Activated CD8-positive, alpha-beta T cell treated with anti-CD3 and anti-CD28 coated beads for 36 hours (primary cell): ENCODE measurements at regions not wholly inside any gene's neighbourhood (a gene's known extent, or its start where the extent isn't known, plus 50 kb on each side); places are given as distances from the start of the nearest gene placed in this dataset.
A peak's percentile ranks its signal among the peaks of the same experiment; 100 is the strongest.
"Not testable (repeated sequence)": the region's sequence is repeated elsewhere in the genome, so short reads cannot be mapped to it uniquely, and the experiment has no call there.

ENCODE experiments used
- ATAC-seq: fragments of 200-7000 bp; cut with Tn5 transposase; one replicate; pipeline ENCODE4 v1.10.0; 2021; ENCODE audit warnings: mild to moderate bottlenecking, moderate library complexity
- CTCF ChIA-PET: fragments of 350-600 bp; sonication (Branson Sonifier 250); formaldehyde crosslinking; loops from one replicate; lab custom pipeline; 2021; ENCODE audit warnings: antibody characterized with exemption; lab: Charles Lee
- POLR2A ChIA-PET: fragments of 350-600 bp; sonication (Branson Sonifier 250); formaldehyde crosslinking; loops from one replicate; lab custom pipeline; 2021; ENCODE audit warnings: antibody characterized with exemption; lab: Charles Lee
- DNase-seq: peaks from one replicate; pipeline ENCODE4 v3.0.0-alpha.2; 2020
- H3K27ac Mint-ChIP-seq: one replicate; pipeline ENCODE4 v1.8.0; 2021; ENCODE audit warnings: mild to moderate bottlenecking, mixed read lengths
- H3K27me3 Mint-ChIP-seq: one replicate; pipeline ENCODE4 v1.8.0; 2021; ENCODE audit warnings: mixed read lengths
- H3K36me3 Mint-ChIP-seq: one replicate; pipeline ENCODE4 v1.8.0; 2021; ENCODE audit warnings: low read depth, mixed read lengths
- H3K4me1 Mint-ChIP-seq: one replicate; pipeline ENCODE4 v1.8.0; 2021; ENCODE audit warnings: low read depth, mixed read lengths
- H3K4me3 Mint-ChIP-seq: one replicate; pipeline ENCODE4 v1.8.0; 2021; ENCODE audit warnings: mild to moderate bottlenecking, moderate library complexity, mixed read lengths
- H3K9me3 Mint-ChIP-seq: one replicate; pipeline ENCODE4 v1.8.0; 2021; ENCODE audit warnings: mixed read lengths
- CTCF ChIP-seq: fragments of 200-600 bp; IDR thresholded peaks from one replicate; pipeline ENCODE4 v1.8.0; 2022; ENCODE audit warnings: antibody characterized with exemption, mild to moderate bottlenecking
- intact Hi-C: fragments of 100-400 bp; cut with micrococcal nuclease; formaldehyde crosslinking; loops from one replicate; pipeline ENCODE4 v1.10.0; 2022

GRCh38 chr9:71607461-71607881 lies 160.8 kb downstream of the CEMIP2 start:
- no peak for ATAC-seq
- DNase-seq = no peak
- ChIA-PET POLR2A (no interaction called here), CTCF (interaction anchor here (1.4 kb wide), 1 partner anchor 200 kb away, joined by 3 read pairs; no protein-coding TSS in a partner anchor)
- intact Hi-C loops = loop anchor here (10.0 kb wide), 1 partner anchor 417 kb away; no protein-coding TSS in a partner anchor
- no peak overlapping the region for H3K27ac Mint-ChIP-seq
- H3K9me3 Mint-ChIP-seq = peaks cover 3% of the 10 kb centered on the region
- H3K36me3 Mint-ChIP-seq = no peaks in the 10 kb centered on the region
- no peak overlapping the region for H3K4me3 Mint-ChIP-seq
- no peaks in the 10 kb centered on the region for H3K4me1 Mint-ChIP-seq
- no peak for TF ChIP-seq CTCF
- no peaks in the 10 kb centered on the region for H3K27me3 Mint-ChIP-seq

GRCh38 chr9:71604197-71605063 lies 163.9 kb downstream of the CEMIP2 start:
- TF ChIP-seq CTCF = peak; percentile 89
- ChIA-PET CTCF (interaction anchor here (0.6 to 4.5 kb wide), 39 partner anchors 9 to 422 kb away, joined by 3 to 23 read pairs (median 5); partner anchors contain the start of gene CEMIP2), POLR2A (no interaction called here)
- H3K4me3 Mint-ChIP-seq = no peak overlapping the region
- no peaks in the 10 kb centered on the region for H3K4me1 Mint-ChIP-seq
- no peak overlapping the region for H3K27ac Mint-ChIP-seq
- H3K36me3 Mint-ChIP-seq = no peaks in the 10 kb centered on the region
- no peaks in the 10 kb centered on the region for H3K27me3 Mint-ChIP-seq
- intact Hi-C loops = loop anchor here (1.0 to 10.0 kb wide), 3 partner anchors 165 to 420 kb away; no protein-coding TSS in a partner anchor
- ATAC-seq (peak; percentile 79), DNase-seq (peak; percentile 85)
- no peaks in the 10 kb centered on the region for H3K9me3 Mint-ChIP-seq

GRCh38 chr9:71602652-71603051 lies 165.7 kb downstream of the CEMIP2 start:
- Mint-ChIP-seq H3K36me3 (no peaks in the 10 kb centered on the region), H3K4me3 (no peak overlapping the region), H3K27ac (no peak overlapping the region), H3K27me3 (no peaks in the 10 kb centered on the region), H3K4me1 (no peaks in the 10 kb centered on the region), H3K9me3 (no peaks in the 10 kb centered on the region)
- intact Hi-C loops = loop anchor here (10.0 kb wide), 1 partner anchor 422 kb away; no protein-coding TSS in a partner anchor
- no peak for ATAC-seq
- ChIA-PET CTCF (interaction anchor here (0.6 to 4.5 kb wide), 4 partner anchors 9 to 204 kb away, joined by 3 to 16 read pairs (median 9); no protein-coding TSS in a partner anchor), POLR2A (no interaction called here)
- no peak for TF ChIP-seq CTCF
- DNase-seq = no peak

GRCh38 chr9:71595762-71596161 lies 172.6 kb downstream of the CEMIP2 start:
- H3K9me3 Mint-ChIP-seq, ATAC-seq, DNase-seq, H3K4me3 Mint-ChIP-seq, H3K27ac Mint-ChIP-seq, CTCF ChIA-PET, intact Hi-C loops, H3K36me3 Mint-ChIP-seq, H3K27me3 Mint-ChIP-seq, POLR2A ChIA-PET, H3K4me1 Mint-ChIP-seq: not testable (repeated sequence)

GRCh38 chr9:71594541-71594940 lies 173.8 kb downstream of the CEMIP2 start:
- TF ChIP-seq CTCF = no peak
- CTCF ChIA-PET = interaction anchor here (3.0 kb wide), 1 partner anchor 9 kb away, joined by 15 read pairs; no protein-coding TSS in a partner anchor
- intact Hi-C loops = no loop called here

More at GRCh38 chr9:71594541-71594940, 173.8 kb downstream of the CEMIP2 start:
- Mint-ChIP-seq H3K36me3 (no peaks in the 10 kb centered on the region), H3K4me3 (no peak overlapping the region), H3K9me3 (no peaks in the 10 kb centered on the region), H3K27ac (no peak overlapping the region), H3K27me3 (peaks cover 5% of the 10 kb centered on the region), H3K4me1 (no peaks in the 10 kb centered on the region)
- POLR2A ChIA-PET = interaction anchor here (0.5 kb wide), 1 partner anchor 1827 kb away, joined by 3 read pairs; no protein-coding TSS in a partner anchor
- DNase-seq = no peak
- ATAC-seq = no peak
